ENCODE measurements at regions not wholly inside any gene's neighbourhood (a gene's known extent, or its start where the extent isn't known, plus 50 kb on each side); places are given as distances from the start of the nearest gene placed in this dataset.

GRCh38 chr16:16877061-16877460 lies 498.1 kb downstream of the NPIPA7 start:
- no peak overlapping the region for H3K4me3 ChIP-seq (ENCODE audit: low read depth in 1 of 3, low read length in 3 of 3)
- H3K27me3 ChIP-seq (ENCODE audit: control insufficient read depth in 4 of 4, insufficient read depth in 4 of 4, low read length in 3 of 4) = peaks cover 0 to 3% (median 2%) of the 10 kb centered on the region in 4 donors
- TF ChIP-seq HNF4A (conservative IDR thresholded peaks at IDR 0.05) (no peak), YY1 (IDR thresholded peaks at IDR 0.05) (no peak), NR2F2 (IDR thresholded peaks at IDR 0.05) (no peak), RAD21 (IDR thresholded peaks at IDR 0.05) (no peak)
- H3K9ac ChIP-seq (ENCODE audit: low read depth in 1 of 2, low read length in 2 of 2) = no peak overlapping the region
- no peaks in the 10 kb centered on the region for H3K36me3 ChIP-seq (ENCODE audit: control insufficient read depth in 4 of 4, insufficient read depth in 3 of 4, low read depth in 1 of 4, low read length in 3 of 4)
- no peak for DNase-seq (ENCODE audit: low spot score)
- no peaks in the 10 kb centered on the region for H3K9me3 ChIP-seq (ENCODE audit: control insufficient read depth in 4 of 4, low read length in 3 of 4)
- H3K4me1 ChIP-seq (ENCODE audit: control insufficient read depth in 4 of 4, insufficient read depth in 4 of 4, low read length in 3 of 4) = no peaks in the 10 kb centered on the region
- H3K27ac ChIP-seq (ENCODE audit: low read depth in 1 of 2, low read length in 2 of 2) = no peak overlapping the region
- whole genome bisulfite sequencing = 68% methylated on average over 2 of the region's 2 CpGs

- no peak overlapping the region for H3K27ac ChIP-seq (ENCODE audit: low read depth in 1 of 2, low read length in 2 of 2)
- no peaks in the 10 kb centered on the region for H3K9me3 ChIP-seq (ENCODE audit: control insufficient read depth in 4 of 4, low read length in 3 of 4)
- H3K36me3 ChIP-seq (ENCODE audit: control insufficient read depth in 4 of 4, insufficient read depth in 3 of 4, low read depth in 1 of 4, low read length in 3 of 4) = no peaks in the 10 kb centered on the region
- H3K4me3 ChIP-seq (ENCODE audit: low read depth in 1 of 3, low read length in 3 of 3) = no peak overlapping the region
- H3K27me3 ChIP-seq (ENCODE audit: control insufficient read depth in 4 of 4, insufficient read depth in 4 of 4, low read length in 3 of 4) = peaks cover 0 to 7% (median 1%) of the 10 kb centered on the region in 4 donors
- TF ChIP-seq ATF3 (IDR thresholded peaks at IDR 0.05) = no peak
- TF ChIP-seq SP1 (IDR thresholded peaks at IDR 0.05) = no peak
- TF ChIP-seq YY1 (IDR thresholded peaks at IDR 0.05) = no peak
- no peak for TF ChIP-seq CTCF (IDR thresholded peaks at IDR 0.05; ENCODE audit: low read depth, low read length, missing input control)
- TF ChIP-seq NR2F2 (IDR thresholded peaks at IDR 0.05) = no peak
- no peak for TF ChIP-seq HNF4A (conservative IDR thresholded peaks at IDR 0.05)
- no peak for TF ChIP-seq REST (IDR thresholded peaks at IDR 0.05)
- no peak for TF ChIP-seq FOXA1 (IDR thresholded peaks at IDR 0.05)
- no peak for TF ChIP-seq TAF1 (conservative IDR thresholded peaks at IDR 0.05)
- TF ChIP-seq JUND (IDR thresholded peaks at IDR 0.05) = no peak
- TF ChIP-seq MAX (IDR thresholded peaks at IDR 0.05) = no peak
- no peak for TF ChIP-seq ZBTB33 (IDR thresholded peaks at IDR 0.05)
- no peak for TF ChIP-seq HNF4G (IDR thresholded peaks at IDR 0.05)
- no peak for TF ChIP-seq FOXA2 (IDR thresholded peaks at IDR 0.05)
- TF ChIP-seq RXRA (IDR thresholded peaks at IDR 0.05) = no peak
- no peak for TF ChIP-seq RAD21 (IDR thresholded peaks at IDR 0.05)
- TF ChIP-seq EGR1 (IDR thresholded peaks at IDR 0.05; ENCODE audit: low read depth in 2 of 2) = no peak
- no peak for TF ChIP-seq GABPA (IDR thresholded peaks at IDR 0.05 in 1 of 2, conservative IDR thresholded peaks at IDR 0.05 in 1 of 2)
- H3K4me1 ChIP-seq (ENCODE audit: control insufficient read depth in 4 of 4, insufficient read depth in 4 of 4, low read length in 3 of 4) = no peaks in the 10 kb centered on the region
- 57% methylated on average over 8 of the region's 8 CpGs for WGBS
- no peak overlapping the region for H3K9ac ChIP-seq (ENCODE audit: low read depth in 1 of 2, low read length in 2 of 2)
- DNase-seq (ENCODE audit: low spot score) = no peak
These were observed 500.8 kb downstream of the NPIPA7 start for GRCh38 chr16:16879567-16880251.

Data from liver (tissue), 8 donors.